ENCODE measurements at regions not wholly inside any gene's neighbourhood (a gene's known extent, or its start where the extent isn't known, plus 50 kb on each side); places are given as distances from the start of the nearest gene placed in this dataset.

GRCh38 chr5:112648264-112648663 is 89.4 kb upstream of the APC start:
- in situ Hi-C loops (cut with HindIII; ENCODE audit: low sequenced_read_pairs): no loop called here

DNA sequence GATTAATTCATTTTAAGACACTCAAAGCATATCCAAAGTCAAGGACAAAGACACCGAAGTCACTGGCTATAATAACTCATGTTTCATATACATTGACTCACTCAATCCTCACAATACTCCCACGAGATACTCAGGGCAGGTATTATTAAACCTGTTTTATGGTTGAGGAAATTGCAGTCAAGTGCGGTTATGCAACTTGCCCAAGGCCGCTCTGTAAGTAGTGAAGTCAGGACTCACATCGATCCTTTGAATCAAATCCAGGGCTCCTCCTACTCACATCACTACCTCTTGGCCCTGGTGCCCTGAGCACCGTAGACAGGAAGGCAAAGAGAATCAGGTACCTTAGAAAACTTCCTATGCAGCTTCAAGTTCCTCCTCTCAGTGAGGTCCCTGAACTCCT is 87.8 kb upstream of the APC start:
- in situ Hi-C loops (cut with HindIII; ENCODE audit: low sequenced_read_pairs): no loop called here

DNA sequence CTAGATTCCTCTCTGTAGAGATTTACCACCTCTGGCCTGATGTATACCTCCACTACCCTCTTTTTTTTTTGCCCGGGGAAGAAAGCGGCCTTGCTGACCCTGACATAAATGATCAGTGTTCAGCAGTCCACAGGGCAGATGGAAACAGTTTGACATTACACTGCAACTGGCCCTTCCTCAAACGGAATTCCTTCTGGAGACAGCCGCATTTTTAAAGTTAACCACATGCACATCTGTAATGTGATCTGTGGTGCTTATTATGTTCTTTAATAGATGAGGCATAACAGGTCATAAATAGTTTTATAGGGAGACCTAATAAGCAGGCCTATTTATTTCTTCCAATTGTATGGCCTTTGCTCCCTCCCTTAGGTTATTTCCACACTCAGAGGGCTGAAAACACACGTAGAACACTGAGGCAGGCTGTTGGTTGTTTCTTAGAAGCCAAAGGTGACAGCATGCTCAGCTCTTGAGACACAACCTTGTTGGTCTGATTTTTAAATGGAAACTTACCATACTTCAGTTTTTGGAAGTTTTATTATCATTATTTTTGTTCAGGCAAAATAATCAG is 84.0 kb upstream of the APC start:
- in situ Hi-C loops (cut with HindIII; ENCODE audit: low sequenced_read_pairs): no loop called here

DNA sequence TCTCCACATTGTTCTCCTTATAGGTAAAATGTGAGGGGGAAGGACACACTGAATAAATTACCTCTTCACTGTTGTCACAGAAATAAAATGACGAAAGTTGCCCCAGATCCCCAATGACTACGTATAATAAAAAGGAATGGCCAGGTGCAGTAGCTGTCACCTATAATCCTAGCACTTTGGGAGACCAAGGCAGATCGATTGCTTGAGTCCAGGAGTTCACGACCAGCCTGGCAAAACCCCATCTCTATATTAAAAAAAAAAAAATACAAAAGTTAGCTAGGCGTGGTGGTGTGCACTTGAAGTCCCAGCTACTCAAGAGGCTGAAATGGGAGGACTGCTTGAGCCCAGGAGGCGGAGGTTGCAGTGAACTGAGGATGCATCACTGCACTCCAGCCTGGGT is 82.2 kb upstream of the APC start:
- in situ Hi-C loops (cut with HindIII; ENCODE audit: low sequenced_read_pairs): no loop called here

DNA sequence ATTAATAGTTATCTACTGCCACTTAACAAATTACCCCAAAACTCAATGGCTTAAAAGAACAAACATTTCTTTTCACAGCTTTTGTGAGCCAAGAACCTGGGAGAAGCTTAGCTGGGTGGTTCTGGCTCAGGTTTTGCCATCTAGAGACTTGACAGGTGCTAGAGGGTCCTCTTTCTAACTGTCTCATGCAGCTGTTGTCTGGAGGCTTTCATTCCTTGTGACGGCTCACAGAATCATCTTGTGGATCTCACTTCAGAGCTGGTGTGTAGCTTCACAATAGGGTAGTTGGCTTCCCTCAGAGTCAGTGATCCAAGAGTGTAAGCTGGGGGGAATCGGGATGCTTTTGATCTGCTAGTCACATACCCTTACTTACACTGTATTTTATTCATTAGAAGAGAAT is 81.2 kb upstream of the APC start:
- in situ Hi-C loops (cut with HindIII; ENCODE audit: low sequenced_read_pairs): no loop called here

DNA sequence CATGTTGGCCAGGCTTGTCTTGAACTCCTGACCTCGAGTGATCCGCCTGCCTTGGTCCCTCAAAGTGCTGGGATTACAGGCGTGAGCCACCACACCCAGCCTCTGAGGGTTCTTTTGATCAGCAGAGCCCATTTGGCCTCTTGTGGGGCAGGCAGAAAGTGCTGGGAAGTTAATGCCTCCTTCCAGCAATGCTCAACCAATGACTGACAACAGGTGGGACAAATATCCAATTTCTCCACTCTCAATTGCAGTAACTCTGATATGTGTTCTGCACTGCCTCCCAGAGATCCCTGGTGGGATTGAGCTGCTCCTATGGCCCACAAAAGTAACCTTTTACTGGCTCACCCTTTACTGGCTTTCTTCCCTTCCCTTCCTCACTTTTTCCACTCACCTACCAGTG is 79.9 kb upstream of the APC start:
- in situ Hi-C loops (cut with HindIII; ENCODE audit: low sequenced_read_pairs): no loop called here

DNA sequence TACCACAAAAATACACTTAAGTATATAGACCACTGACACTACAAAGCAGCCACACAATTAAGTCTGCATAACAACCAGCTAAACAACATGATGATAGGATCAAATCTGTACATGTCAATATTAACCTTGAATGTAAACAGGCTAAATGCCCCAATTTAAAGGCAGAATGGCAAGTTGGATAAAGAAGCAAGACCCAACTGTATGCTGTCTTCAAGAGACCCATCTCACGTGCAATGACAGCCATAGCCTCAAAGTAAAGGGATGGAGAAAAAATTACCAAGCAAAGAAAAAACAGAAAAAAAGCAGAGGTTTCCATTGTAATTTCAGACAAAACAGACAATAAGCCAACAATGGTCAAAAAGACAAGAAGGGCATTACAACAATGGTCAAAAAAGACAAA is 77.3 kb upstream of the APC start:
- in situ Hi-C loops (cut with HindIII; ENCODE audit: low sequenced_read_pairs): no loop called here

GRCh38 chr5:112663146-112663545 is 74.5 kb upstream of the APC start:
- in situ Hi-C loops (cut with HindIII; ENCODE audit: low sequenced_read_pairs): no loop called here

- in situ Hi-C loops (cut with HindIII; ENCODE audit: low sequenced_read_pairs): no loop called here
These were observed 69.7 kb upstream of the APC start for GRCh38 chr5:112668016-112668415.

- in situ Hi-C loops (cut with HindIII; ENCODE audit: low sequenced_read_pairs): no loop called here
These were observed 68.8 kb upstream of the APC start for GRCh38 chr5:112668911-112669310.

- in situ Hi-C loops (cut with HindIII; ENCODE audit: low sequenced_read_pairs): no loop called here
These were observed 68.2 kb upstream of the APC start for GRCh38 chr5:112669328-112669963.

GRCh38 chr5:112671687-112672086 is 66.0 kb upstream of the APC start:
- in situ Hi-C loops (cut with HindIII; ENCODE audit: low sequenced_read_pairs): no loop called here

DNA sequence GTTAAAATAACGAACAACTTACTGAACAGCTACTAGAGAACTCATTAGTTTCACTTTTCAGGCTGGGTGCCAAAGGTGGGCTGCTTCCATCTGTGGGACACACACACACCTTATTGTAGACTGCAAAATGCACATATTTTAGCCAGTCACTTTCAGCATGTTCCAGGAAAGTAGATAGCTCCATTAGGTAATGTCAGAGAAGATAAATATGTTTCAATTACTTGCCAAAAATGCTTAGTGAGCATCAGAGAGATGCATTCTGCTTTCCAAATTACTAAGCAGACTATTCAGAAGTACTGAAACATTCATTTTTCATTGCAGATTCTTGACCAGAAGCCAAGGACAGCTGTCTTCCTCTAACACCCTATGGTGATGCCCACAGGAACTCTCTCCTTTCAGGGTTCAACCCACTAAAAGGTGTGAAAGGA is 56.2 kb upstream of the APC start:
- in situ Hi-C loops (cut with HindIII; ENCODE audit: low sequenced_read_pairs): no loop called here

DNA sequence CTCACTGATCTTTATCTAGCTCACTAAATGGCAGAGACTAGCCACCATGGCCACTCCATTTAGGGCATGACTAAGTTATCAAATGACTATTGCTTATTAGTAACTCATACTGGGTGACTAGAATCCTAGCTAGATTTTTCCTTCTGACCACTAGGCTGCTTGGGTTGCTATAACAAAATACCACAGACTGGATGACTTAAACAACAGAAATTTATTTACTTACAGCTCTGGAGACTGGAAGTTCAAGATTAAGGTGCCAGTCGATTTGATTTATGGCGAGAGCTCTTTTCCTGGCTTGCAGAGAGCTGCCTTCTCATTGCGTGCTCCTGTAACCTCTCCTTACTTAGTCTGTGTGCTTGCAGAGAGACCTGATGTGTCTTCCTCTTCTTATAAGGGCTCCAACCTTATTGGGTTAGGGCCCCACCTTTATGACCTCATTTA is 55.0 kb upstream of the APC start:
- in situ Hi-C loops (cut with HindIII; ENCODE audit: low sequenced_read_pairs): no loop called here

DNA sequence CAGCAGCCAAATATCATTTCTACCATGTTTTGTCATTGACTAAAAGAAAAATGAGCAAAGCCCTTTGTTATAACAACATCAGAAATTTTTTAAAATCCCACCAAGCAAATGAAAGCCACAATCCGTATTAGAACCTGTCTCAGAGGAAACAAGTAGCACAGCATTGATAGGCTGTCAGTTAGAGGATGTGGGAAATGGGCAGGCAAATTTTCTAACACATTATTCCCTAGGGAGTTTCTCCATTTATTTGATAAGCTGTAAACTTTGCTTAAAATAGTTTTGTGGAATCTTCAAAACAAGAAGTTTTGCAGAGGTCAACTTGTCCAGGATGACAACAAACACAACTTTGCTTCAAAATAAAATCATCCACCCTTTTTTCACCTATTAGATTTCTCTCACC is 53.6 kb upstream of the APC start:
- in situ Hi-C loops (cut with HindIII; ENCODE audit: low sequenced_read_pairs): no loop called here

GRCh38 chr5:112684737-112685136 is 52.9 kb upstream of the APC start:
- in situ Hi-C loops (cut with HindIII; ENCODE audit: low sequenced_read_pairs): loop anchor here (5.0 kb wide), 1 partner anchor 83 kb away; no protein-coding TSS in a partner anchor

GRCh38 chr5:112685386-112685785 is 52.3 kb upstream of the APC start:
- in situ Hi-C loops (cut with HindIII; ENCODE audit: low sequenced_read_pairs): loop anchor here (5.0 kb wide), 1 partner anchor 82 kb away; no protein-coding TSS in a partner anchor

DNA sequence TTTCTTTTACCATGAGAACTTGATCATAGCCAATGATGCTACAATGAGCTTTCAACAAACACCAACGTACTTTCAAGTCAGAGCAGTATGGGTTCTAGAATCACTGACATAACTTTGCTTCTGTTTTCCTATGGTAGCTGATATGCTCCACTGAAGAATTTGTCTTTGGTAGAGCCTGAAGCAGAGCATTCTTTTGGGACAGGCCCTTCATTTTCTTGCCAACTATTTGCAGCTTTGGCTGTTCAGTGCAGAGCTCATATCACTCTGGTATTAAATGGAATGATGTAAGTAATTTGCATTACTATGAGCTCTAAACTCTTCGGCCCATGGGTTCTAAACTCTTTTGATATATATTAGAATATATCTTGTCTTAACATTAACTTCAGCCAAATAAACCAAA is 51.8 kb upstream of the APC start:
- in situ Hi-C loops (cut with HindIII; ENCODE audit: low sequenced_read_pairs): loop anchor here (5.0 kb wide), 1 partner anchor 81 kb away; no protein-coding TSS in a partner anchor

GRCh38 chr5:112686675-112687074 is 51.0 kb upstream of the APC start:
- in situ Hi-C loops (cut with HindIII; ENCODE audit: low sequenced_read_pairs): loop anchor here (5.0 kb wide), 1 partner anchor 81 kb away; no protein-coding TSS in a partner anchor

DNA sequence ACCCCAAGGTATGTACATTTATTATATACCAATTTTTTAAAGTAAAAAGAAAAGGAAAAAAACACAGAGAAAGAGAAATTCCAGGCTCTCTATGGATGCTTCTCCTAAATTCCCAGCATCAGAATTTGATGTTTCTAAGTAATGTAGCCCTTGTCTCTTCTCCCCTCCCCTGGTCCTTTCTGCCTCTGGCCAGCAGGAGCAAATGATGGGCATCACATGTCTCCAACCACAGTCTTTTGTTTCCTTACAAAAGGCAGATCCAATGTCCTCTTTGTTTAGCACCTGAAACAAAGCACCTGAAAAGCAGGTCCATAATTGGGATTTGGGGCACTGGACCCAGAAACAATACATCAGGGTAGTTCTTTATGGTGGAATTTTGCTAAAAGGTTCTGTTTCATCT is 50.4 kb upstream of the APC start:
- in situ Hi-C loops (cut with HindIII; ENCODE audit: low sequenced_read_pairs): loop anchor here (5.0 kb wide), 1 partner anchor 80 kb away; no protein-coding TSS in a partner anchor
